ENCODE measurements at regions not wholly inside any gene's neighbourhood (a gene's known extent, or its start where the extent isn't known, plus 50 kb on each side); places are given as distances from the start of the nearest gene placed in this dataset.

- Histone ChIP-seq H3K36me3 (no peaks in the 10 kb centered on the region), H3K27ac (no peak overlapping the region), H3K27me3 (no peaks in the 10 kb centered on the region), H3K4me3 (no peak overlapping the region), H3K9me3 (no peaks in the 10 kb centered on the region), H3K4me1 (no peaks in the 10 kb centered on the region)
- no peak for DNase-seq (ENCODE audit: extremely low spot score in 2 of 2)
- TF ChIP-seq CTCF (IDR thresholded peaks at IDR 0.05) (no peak), POLR2AphosphoS5 (IDR thresholded peaks at IDR 0.05; ENCODE audit: insufficient read depth in 1 of 2, low read depth in 1 of 2) (no peak), POLR2A (IDR thresholded peaks at IDR 0.05) (no peak)
- intact Hi-C loops (cut with DNase I) = no loop called here
These were observed 113.2 kb upstream of the NSMCE3 start for GRCh38 chr15:29382862-29383261.

- no peaks in the 10 kb centered on the region for H3K4me1 ChIP-seq
- no peaks in the 10 kb centered on the region for H3K27me3 ChIP-seq
- TF ChIP-seq POLR2A (IDR thresholded peaks at IDR 0.05) (no peak), CTCF (IDR thresholded peaks at IDR 0.05) (no peak), POLR2AphosphoS5 (IDR thresholded peaks at IDR 0.05; ENCODE audit: insufficient read depth in 1 of 2, low read depth in 1 of 2) (no peak)
- H3K27ac ChIP-seq = no peak overlapping the region
- no peak for DNase-seq (ENCODE audit: extremely low spot score in 2 of 2)
- no peaks in the 10 kb centered on the region for H3K36me3 ChIP-seq
- intact Hi-C loops (cut with DNase I) = no loop called here
- H3K9me3 ChIP-seq = no peaks in the 10 kb centered on the region
- H3K4me3 ChIP-seq = no peak overlapping the region
These were observed 110.8 kb upstream of the NSMCE3 start for GRCh38 chr15:29380466-29380865.

- Histone ChIP-seq H3K4me3 (no peak overlapping the region), H3K27me3 (no peaks in the 10 kb centered on the region), H3K4me1 (no peaks in the 10 kb centered on the region), H3K9me3 (no peaks in the 10 kb centered on the region), H3K27ac (no peak overlapping the region), H3K36me3 (no peaks in the 10 kb centered on the region)
- intact Hi-C loops (cut with DNase I) = no loop called here
- TF ChIP-seq POLR2A (IDR thresholded peaks at IDR 0.05) = no peak
- TF ChIP-seq POLR2AphosphoS5 (IDR thresholded peaks at IDR 0.05; ENCODE audit: insufficient read depth in 1 of 2, low read depth in 1 of 2) = no peak
- TF ChIP-seq CTCF (IDR thresholded peaks at IDR 0.05) = no peak
- DNase-seq (ENCODE audit: extremely low spot score in 2 of 2) = no peak
These were observed 110.0 kb upstream of the NSMCE3 start for GRCh38 chr15:29379647-29380046.

GRCh38 chr15:29377161-29377560, 107.5 kb upstream of the NSMCE3 start:
- no peak for TF ChIP-seq CTCF (IDR thresholded peaks at IDR 0.05)
- no peak for TF ChIP-seq POLR2AphosphoS5 (IDR thresholded peaks at IDR 0.05; ENCODE audit: insufficient read depth in 1 of 2, low read depth in 1 of 2)
- TF ChIP-seq POLR2A (IDR thresholded peaks at IDR 0.05) = no peak
- no peaks in the 10 kb centered on the region for H3K27me3 ChIP-seq
- no peak overlapping the region for H3K27ac ChIP-seq
- no peaks in the 10 kb centered on the region for H3K4me1 ChIP-seq
- no peaks in the 10 kb centered on the region for H3K36me3 ChIP-seq
- no peaks in the 10 kb centered on the region for H3K9me3 ChIP-seq
- intact Hi-C loops (cut with DNase I) = no loop called here
- no peak overlapping the region for H3K4me3 ChIP-seq
- no peak for DNase-seq (ENCODE audit: extremely low spot score in 2 of 2)

GRCh38 chr15:29376590-29376989, 107.0 kb upstream of the NSMCE3 start:
- no peak for DNase-seq (ENCODE audit: extremely low spot score in 2 of 2)
- Histone ChIP-seq H3K36me3 (no peaks in the 10 kb centered on the region), H3K4me3 (no peak overlapping the region), H3K9me3 (no peaks in the 10 kb centered on the region), H3K27me3 (no peaks in the 10 kb centered on the region), H3K4me1 (no peaks in the 10 kb centered on the region), H3K27ac (no peak overlapping the region)
- TF ChIP-seq POLR2A (IDR thresholded peaks at IDR 0.05) (no peak), POLR2AphosphoS5 (IDR thresholded peaks at IDR 0.05; ENCODE audit: insufficient read depth in 1 of 2, low read depth in 1 of 2) (no peak), CTCF (IDR thresholded peaks at IDR 0.05) (no peak)
- intact Hi-C loops (cut with DNase I) = no loop called here

All from vagina (tissue), 2 donors.